Activated CD4-positive, alpha-beta T cell treated with anti-CD3 and anti-CD28 coated beads, Interleukin-2, amount 10 ng/mL, durations not matched to agents 24 days and 14 days (primary cell): ENCODE measurements at regions not wholly inside any gene's neighbourhood (a gene's known extent, or its start where the extent isn't known, plus 50 kb on each side); places are given as distances from the start of the nearest gene placed in this dataset.

ENCODE experiments used
- DNase-seq: peaks from one replicate; pipeline ENCODE4 v3.0.0; 2022
- H3K27ac Mint-ChIP-seq: one replicate; pipeline ENCODE4 v1.8.0; 2022; ENCODE audit warnings: mild to moderate bottlenecking, mixed read lengths
- H3K27me3 Mint-ChIP-seq: one replicate; pipeline ENCODE4 v1.8.0; 2022; ENCODE audit warnings: mixed read lengths
- H3K36me3 Mint-ChIP-seq: one replicate; pipeline ENCODE4 v1.8.0; 2022; ENCODE audit warnings: low read depth, mild to moderate bottlenecking, mixed read lengths
- H3K4me1 Mint-ChIP-seq: one replicate; pipeline ENCODE4 v1.8.0; 2021; ENCODE audit warnings: mixed read lengths
- H3K4me3 Mint-ChIP-seq: one replicate; pipeline ENCODE4 v1.8.0; 2022; ENCODE audit warnings: mild to moderate bottlenecking, moderate library complexity, mixed read lengths
- H3K9me3 Mint-ChIP-seq: one replicate; pipeline ENCODE4 v1.8.0; 2021; ENCODE audit warnings: mixed read lengths
- intact Hi-C: fragments of 100-400 bp; cut with micrococcal nuclease; formaldehyde crosslinking; loops from one replicate; pipeline ENCODE4 v1.15.1; 2023

DNA sequence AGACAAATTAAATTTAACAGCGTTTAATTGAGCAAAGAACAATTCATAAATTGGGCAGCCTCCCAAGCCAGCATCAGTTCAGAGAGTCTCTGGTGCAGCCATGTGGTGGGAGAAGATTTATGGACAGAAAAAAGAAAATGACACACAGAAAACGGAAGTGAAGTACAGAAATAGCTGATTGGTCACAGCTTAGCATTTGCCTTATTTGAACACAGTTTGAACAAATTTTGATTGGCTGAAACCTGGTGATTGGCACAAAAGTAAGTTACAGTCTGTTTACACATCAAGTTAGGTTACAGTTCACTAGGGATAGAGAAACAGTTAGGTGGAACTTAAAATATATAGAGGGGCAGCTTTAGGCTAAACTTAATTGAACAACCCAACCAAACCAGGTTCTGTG is 720.1 kb downstream of the TYW1 start:
- DNase-seq, result no peak
- Mint-ChIP-seq H3K27ac (no peak overlapping the region), H3K9me3 (peaks cover 25% of the 10 kb centered on the region), H3K36me3 (no peaks in the 10 kb centered on the region), H3K27me3 (no peaks in the 10 kb centered on the region), H3K4me3 (no peak overlapping the region), H3K4me1 (no peaks in the 10 kb centered on the region)
- intact Hi-C loops, result no loop called here

DNA sequence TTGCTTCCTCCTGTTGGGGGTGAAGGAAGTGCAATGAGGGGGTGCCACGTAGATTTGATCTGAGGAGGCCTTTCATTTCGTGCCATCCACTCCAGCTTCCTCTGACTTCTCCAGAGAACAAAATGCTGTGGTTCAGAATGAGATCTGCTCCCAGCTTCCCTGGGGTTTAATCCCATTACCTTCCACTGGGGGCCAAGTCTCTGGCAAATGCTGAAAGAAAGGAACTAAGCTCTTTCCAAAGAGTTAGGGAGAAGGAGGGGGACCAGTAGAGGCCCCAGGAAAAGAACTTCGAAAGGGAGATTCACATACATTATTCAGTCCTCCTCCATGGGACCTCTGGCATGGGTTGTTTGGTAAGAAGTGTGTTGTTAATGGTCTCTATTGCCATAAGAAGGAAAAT is 727.0 kb downstream of the TYW1 start:
- no peak overlapping the region for H3K27ac Mint-ChIP-seq
- intact Hi-C loops, result no loop called here
- H3K36me3 Mint-ChIP-seq, result no peaks in the 10 kb centered on the region
- no peaks in the 10 kb centered on the region for H3K4me1 Mint-ChIP-seq
- no peak overlapping the region for H3K4me3 Mint-ChIP-seq
- H3K9me3 Mint-ChIP-seq, result peaks cover 19% of the 10 kb centered on the region
- no peaks in the 10 kb centered on the region for H3K27me3 Mint-ChIP-seq
- no peak for DNase-seq

DNA sequence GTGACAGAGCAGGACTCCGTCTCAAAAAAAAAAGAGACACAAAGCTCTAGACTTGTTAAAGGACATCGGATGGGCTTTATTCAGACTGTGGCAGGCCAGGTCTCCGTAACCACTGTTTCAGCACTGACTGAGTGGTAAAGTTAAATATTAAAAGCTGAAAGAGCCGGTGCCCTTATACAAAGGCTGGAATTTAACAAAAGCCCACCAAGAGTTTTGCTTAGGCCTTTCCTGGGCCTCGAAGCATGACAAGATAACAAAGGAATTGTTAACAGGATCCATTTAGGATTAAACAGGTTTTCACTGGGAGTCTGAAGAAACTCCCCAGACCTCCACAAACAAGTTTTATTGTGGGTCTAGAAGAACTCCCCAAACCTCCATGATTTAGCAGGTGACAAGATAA is 727.8 kb downstream of the TYW1 start:
- no peak overlapping the region for H3K27ac Mint-ChIP-seq
- intact Hi-C loops, result no loop called here
- H3K27me3 Mint-ChIP-seq, result no peaks in the 10 kb centered on the region
- H3K4me1 Mint-ChIP-seq, result no peaks in the 10 kb centered on the region
- H3K9me3 Mint-ChIP-seq, result peaks cover 18% of the 10 kb centered on the region
- no peaks in the 10 kb centered on the region for H3K36me3 Mint-ChIP-seq
- no peak overlapping the region for H3K4me3 Mint-ChIP-seq
- DNase-seq, result no peak

DNA sequence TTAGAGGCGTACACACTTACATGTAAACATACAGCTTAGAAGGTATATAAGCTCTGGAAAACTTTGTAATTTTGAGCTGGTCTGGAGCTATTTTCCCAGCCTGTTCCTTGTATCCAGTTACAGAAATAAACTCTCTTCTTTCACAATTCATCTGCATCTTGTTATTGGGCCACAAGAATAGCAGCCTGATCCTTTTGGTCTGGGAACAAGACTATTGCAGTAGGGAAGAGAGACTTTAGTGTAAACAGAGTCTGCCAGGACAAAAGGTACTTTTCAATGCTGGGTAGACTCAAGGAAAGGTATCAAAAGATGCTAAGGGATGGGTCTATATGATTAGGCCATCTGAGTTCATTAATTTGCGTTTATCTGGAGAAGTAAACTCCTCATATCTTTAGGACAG is 728.3 kb downstream of the TYW1 start:
- no peak overlapping the region for H3K4me3 Mint-ChIP-seq
- H3K9me3 Mint-ChIP-seq, result peaks cover 21% of the 10 kb centered on the region
- intact Hi-C loops, result no loop called here
- no peaks in the 10 kb centered on the region for H3K4me1 Mint-ChIP-seq
- H3K27me3 Mint-ChIP-seq, result no peaks in the 10 kb centered on the region
- H3K27ac Mint-ChIP-seq, result no peak overlapping the region
- H3K36me3 Mint-ChIP-seq, result no peaks in the 10 kb centered on the region
- DNase-seq, result no peak

DNA sequence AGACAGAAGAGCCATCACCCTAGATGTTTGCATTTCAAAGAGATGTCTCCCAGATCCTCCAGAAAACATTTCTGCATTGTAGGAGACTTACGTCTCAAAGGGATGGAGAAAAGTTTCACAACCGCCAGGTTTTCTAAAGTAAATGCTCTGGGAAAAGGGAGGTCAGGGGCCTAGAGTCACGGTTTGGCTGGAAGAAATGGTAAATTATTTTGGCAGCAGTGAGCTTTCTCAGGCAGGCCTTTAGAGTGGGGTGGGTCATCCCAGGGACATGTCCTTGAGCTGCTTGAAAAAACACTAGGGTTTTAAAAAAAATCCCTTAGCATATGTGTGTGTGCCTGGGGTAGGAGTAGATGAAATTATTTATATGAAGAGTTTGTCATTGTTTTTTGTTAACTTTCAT is 728.8 kb downstream of the TYW1 start:
- H3K27ac Mint-ChIP-seq, result no peak overlapping the region
- no peak for DNase-seq
- H3K36me3 Mint-ChIP-seq, result no peaks in the 10 kb centered on the region
- H3K4me3 Mint-ChIP-seq, result no peak overlapping the region
- intact Hi-C loops, result no loop called here
- H3K9me3 Mint-ChIP-seq, result peaks cover 21% of the 10 kb centered on the region
- H3K27me3 Mint-ChIP-seq, result no peaks in the 10 kb centered on the region
- H3K4me1 Mint-ChIP-seq, result no peaks in the 10 kb centered on the region

DNA sequence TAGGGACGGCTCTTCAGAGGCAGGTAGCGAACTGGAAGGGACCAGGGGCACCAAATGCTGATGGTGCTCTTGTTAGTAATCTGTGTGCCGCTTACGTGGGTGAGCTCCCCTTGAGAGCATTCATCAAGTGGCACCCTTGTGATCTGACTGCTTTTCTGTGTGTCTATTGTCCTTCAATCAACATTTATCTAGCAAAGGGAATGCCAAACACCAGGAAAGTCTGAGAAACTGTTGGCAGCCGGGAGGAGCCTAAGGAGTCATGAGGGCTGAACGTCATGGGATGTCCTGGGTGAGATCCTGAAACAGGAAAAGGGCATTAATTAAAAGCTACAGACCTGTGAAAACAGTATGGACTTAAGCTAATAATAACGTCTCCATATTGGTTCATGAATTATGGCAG is 733.1 kb downstream of the TYW1 start:
- Mint-ChIP-seq H3K9me3 (peaks cover 8% of the 10 kb centered on the region), H3K4me3 (no peak overlapping the region), H3K4me1 (no peaks in the 10 kb centered on the region), H3K27me3 (no peaks in the 10 kb centered on the region), H3K27ac (no peak overlapping the region), H3K36me3 (no peaks in the 10 kb centered on the region)
- no peak for DNase-seq
- intact Hi-C loops, result no loop called here

DNA sequence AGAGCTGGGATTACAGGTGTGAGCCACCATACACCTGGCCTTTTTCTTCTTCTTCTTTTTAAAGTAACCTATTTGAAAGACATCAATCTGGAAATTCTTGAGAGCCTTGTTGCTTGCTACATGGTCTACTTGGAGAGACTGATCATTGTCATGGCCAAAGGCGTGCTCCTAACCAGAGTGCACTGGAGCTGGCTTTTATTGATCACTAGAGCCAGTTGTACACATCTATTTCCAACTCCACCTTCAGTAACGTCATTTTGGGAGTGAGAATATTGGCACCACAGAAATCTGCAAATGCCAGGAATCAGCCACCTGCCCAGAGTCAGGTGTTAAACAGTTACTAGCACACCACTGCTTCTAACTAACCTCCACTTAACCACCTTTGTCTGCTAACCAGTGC is 735.1 kb downstream of the TYW1 start:
- peaks cover 12% of the 10 kb centered on the region for H3K9me3 Mint-ChIP-seq
- no peak overlapping the region for H3K27ac Mint-ChIP-seq

DNA sequence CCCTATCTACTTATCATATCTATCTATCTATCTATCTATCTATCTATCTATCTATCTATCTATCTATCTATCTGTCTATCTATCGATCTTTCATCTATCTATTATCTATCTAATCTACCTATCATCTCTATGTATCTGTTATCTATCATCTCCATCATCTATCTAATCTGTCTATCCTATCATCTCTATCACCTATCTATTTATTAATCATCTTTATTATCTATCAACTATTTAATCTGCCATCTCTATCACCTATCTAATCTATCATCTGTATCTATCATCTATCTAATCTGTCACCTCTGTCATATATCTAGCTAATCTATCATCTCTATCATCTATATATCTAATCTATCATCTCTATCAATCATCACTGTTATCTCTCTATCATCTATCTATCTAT is 736.3 kb downstream of the TYW1 start:
- intact Hi-C loops, result no loop called here
- H3K27ac Mint-ChIP-seq, result no peak overlapping the region
- no peak for DNase-seq
- H3K4me1 Mint-ChIP-seq, result no peaks in the 10 kb centered on the region
- no peaks in the 10 kb centered on the region for H3K36me3 Mint-ChIP-seq
- H3K27me3 Mint-ChIP-seq, result no peaks in the 10 kb centered on the region
- H3K4me3 Mint-ChIP-seq, result no peak overlapping the region
- peaks cover 16% of the 10 kb centered on the region for H3K9me3 Mint-ChIP-seq

More for the DNA sequence above, 735.1 kb downstream of the TYW1 start:
- Mint-ChIP-seq H3K36me3 (no peaks in the 10 kb centered on the region), H3K27me3 (no peaks in the 10 kb centered on the region), H3K4me3 (no peak overlapping the region), H3K4me1 (no peaks in the 10 kb centered on the region)
- DNase-seq, result no peak
- intact Hi-C loops, result no loop called here

DNA sequence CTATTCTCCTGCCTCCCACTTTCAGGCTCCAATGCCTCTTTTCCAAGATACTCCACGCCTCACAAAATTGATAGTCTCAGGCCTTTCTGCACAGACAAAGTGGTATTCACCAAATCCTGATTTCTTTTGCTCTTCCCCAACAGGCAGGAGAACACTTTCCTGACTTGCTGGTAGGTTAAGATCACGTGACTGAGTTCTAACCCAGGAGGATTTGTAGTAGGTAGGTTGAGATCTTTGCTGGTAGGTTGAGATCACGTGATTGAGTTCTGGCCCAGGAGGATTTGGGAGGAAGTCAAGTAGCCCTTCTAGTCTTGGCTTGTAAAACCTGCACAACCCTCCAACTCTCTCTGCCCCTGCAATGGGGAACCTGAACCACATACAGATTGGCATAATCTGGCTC is 741.5 kb downstream of the TYW1 start:
- intact Hi-C loops, result no loop called here
- DNase-seq, result no peak
- Mint-ChIP-seq H3K36me3 (no peaks in the 10 kb centered on the region), H3K27me3 (no peaks in the 10 kb centered on the region), H3K4me3 (no peak overlapping the region), H3K9me3 (peaks cover 27% of the 10 kb centered on the region), H3K4me1 (no peaks in the 10 kb centered on the region), H3K27ac (no peak overlapping the region)

DNA sequence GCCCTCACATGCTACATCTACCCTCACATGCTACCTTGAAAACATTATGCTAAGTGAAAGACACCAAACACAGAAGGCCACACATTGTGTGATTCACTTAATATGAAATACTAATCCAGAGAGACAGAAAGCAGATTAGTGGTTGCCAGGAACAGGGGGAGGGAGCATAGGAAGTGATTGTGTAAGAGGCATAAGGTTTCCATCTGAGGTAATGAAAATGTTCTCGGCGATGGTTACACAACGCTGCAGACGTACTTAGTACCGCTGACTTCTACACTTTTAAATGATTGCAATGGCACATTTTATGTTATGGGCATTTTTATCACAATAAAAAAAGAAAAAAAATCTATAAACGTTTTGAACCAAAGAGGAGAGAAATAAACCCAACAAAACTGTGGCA is 742.3 kb downstream of the TYW1 start:
- Mint-ChIP-seq H3K9me3 (peaks cover 27% of the 10 kb centered on the region), H3K4me3 (no peak overlapping the region), H3K4me1 (no peaks in the 10 kb centered on the region), H3K27me3 (no peaks in the 10 kb centered on the region), H3K27ac (no peak overlapping the region), H3K36me3 (no peaks in the 10 kb centered on the region)
- intact Hi-C loops, result no loop called here
- DNase-seq, result no peak

DNA sequence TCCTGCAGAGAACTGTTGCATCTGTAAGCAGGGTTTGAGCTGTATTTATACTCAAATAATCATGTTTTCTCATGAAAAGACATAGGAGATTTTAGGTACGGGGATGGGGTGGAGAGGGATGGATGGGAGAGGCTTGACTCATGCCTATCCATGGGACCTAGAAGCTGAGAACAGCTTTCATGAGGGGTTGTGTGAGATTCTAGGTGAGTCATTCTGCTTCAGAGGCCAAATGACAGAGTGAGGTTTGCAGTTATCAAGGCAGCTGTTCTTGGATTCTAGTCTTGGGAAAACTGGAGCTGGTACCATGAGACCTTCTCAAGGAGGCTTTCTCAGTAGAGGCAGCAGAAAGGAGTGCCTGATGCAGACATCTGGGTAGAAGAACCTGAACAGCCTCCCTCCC is 746.9 kb downstream of the TYW1 start:
- DNase-seq, result no peak
- Mint-ChIP-seq H3K27me3 (no peaks in the 10 kb centered on the region), H3K36me3 (no peaks in the 10 kb centered on the region), H3K4me3 (no peak overlapping the region), H3K9me3 (peaks cover 30% of the 10 kb centered on the region), H3K27ac (no peak overlapping the region), H3K4me1 (no peaks in the 10 kb centered on the region)
- intact Hi-C loops, result no loop called here

DNA sequence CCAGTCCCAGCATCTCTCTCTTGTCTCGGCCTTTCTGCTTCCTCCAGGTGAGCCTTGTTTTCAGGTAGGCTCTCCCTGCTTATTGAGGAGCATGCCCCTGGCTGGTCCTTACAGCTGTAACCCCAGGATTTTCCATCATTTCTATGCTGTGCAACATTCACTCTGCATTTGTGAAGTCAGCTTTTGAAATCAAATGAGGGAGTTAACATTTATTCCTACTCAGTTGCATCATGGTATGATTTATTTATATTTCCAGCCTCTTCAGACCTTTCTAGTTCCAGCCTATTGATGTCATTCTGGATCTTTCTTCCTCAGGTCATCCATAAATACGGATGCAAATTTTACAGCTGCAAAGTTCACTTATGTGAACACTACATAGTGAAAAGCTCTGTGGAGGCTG is 755.6 kb downstream of the TYW1 start:
- no peaks in the 10 kb centered on the region for H3K27me3 Mint-ChIP-seq
- no peaks in the 10 kb centered on the region for H3K4me1 Mint-ChIP-seq
- H3K27ac Mint-ChIP-seq, result no peak overlapping the region
- DNase-seq, result no peak
- H3K36me3 Mint-ChIP-seq, result no peaks in the 10 kb centered on the region
- H3K9me3 Mint-ChIP-seq, result peaks cover 26% of the 10 kb centered on the region
- H3K4me3 Mint-ChIP-seq, result no peak overlapping the region
- intact Hi-C loops, result no loop called here

DNA sequence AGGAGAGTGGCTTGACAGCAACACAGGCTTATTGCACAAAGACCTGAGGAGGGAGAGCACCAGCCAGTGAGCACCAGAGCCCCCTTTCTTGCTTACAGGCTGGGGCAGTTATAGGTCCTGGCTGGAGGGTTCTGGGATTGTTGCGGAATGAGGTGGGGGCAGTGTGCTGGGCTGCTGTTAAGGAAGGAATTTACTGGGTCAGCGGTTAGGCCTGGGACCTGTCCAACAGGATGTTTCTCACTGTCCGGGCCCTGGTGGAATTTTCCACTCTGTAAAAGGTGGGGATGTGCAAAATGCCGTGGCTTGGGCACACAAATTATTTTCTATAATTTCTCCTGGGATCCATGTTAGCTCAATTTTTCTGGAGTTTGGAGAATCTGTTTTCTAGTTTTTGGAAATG is 757.3 kb downstream of the TYW1 start:
- H3K27me3 Mint-ChIP-seq, result no peaks in the 10 kb centered on the region
- intact Hi-C loops, result no loop called here
- H3K4me1 Mint-ChIP-seq, result no peaks in the 10 kb centered on the region
- H3K27ac Mint-ChIP-seq, result no peak overlapping the region
- no peak for DNase-seq
- H3K9me3 Mint-ChIP-seq, result peaks cover 24% of the 10 kb centered on the region
- H3K4me3 Mint-ChIP-seq, result no peak overlapping the region
- H3K36me3 Mint-ChIP-seq, result no peaks in the 10 kb centered on the region

DNA sequence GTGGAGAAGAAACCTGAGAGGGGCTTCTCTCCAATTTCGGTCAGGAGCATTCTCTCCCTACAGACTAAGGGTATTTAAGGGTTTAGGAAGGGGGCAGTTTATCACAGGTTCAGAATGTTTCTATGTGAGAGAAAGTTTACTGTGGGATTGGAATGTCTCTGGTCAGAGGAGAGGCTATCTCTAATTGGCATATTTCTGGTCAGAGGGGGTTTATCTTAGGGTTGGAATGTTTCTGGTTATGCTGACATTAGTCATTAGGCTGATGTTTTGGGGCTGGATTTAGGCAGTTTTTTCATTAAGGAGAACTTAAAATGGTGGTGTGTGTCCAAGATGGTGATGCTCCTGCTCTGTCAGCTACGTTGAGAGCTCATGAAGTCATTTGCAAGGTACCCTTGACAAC is 758.0 kb downstream of the TYW1 start:
- Mint-ChIP-seq H3K4me3 (no peak overlapping the region), H3K36me3 (no peaks in the 10 kb centered on the region), H3K27ac (no peak overlapping the region), H3K27me3 (no peaks in the 10 kb centered on the region), H3K4me1 (no peaks in the 10 kb centered on the region), H3K9me3 (peaks cover 18% of the 10 kb centered on the region)
- intact Hi-C loops, result no loop called here
- no peak for DNase-seq

DNA sequence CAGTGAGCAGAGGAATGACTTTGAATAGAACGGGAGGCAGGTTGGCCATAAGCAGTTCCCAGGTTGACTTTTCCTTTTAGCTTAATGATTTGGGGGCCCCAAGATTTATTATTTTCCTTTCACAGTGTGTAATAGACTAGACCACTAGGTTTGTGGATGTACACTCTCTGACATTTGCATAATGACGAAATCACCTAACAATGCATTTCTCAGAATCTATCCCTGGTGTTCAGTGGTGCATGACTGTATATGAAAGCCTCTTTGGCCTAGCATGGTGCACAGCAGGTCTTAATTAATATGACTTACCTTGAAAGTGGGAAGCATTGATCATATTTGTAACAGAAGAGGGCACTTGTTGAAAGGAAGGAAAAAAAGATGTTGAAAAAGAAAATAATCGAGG is 761.9 kb downstream of the TYW1 start:
- Mint-ChIP-seq H3K4me3 (no peak overlapping the region), H3K27me3 (no peaks in the 10 kb centered on the region), H3K4me1 (no peaks in the 10 kb centered on the region), H3K27ac (no peak overlapping the region), H3K36me3 (no peaks in the 10 kb centered on the region), H3K9me3 (peaks cover 15% of the 10 kb centered on the region)
- intact Hi-C loops, result no loop called here
- DNase-seq, result no peak

DNA sequence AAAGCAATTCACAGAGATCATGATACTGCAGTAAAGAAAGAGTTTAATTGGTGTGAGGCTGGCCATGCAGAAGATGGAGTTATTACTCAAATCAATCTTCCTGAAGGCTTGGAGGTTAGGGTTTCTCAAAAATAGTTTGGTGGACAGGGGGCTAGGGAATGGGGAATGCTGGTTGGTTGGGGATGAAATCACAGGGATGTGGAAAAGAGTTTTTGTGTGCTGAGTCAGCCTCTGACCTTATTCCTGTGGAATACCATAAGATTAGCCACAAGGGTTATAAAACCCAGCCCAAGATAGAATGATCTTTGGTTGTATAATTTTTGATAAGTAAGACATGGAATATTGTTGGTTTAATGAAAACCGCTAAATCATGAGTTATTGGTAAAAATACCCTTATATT is 764.3 kb downstream of the TYW1 start:
- H3K4me3 Mint-ChIP-seq, result no peak overlapping the region
- H3K4me1 Mint-ChIP-seq, result no peaks in the 10 kb centered on the region
- DNase-seq, result no peak
- intact Hi-C loops, result no loop called here
- no peaks in the 10 kb centered on the region for H3K36me3 Mint-ChIP-seq
- no peaks in the 10 kb centered on the region for H3K27me3 Mint-ChIP-seq
- no peak overlapping the region for H3K27ac Mint-ChIP-seq
- peaks cover 8% of the 10 kb centered on the region for H3K9me3 Mint-ChIP-seq
